ENCODE measurements at regions not wholly inside any gene's neighbourhood (a gene's known extent, or its start where the extent isn't known, plus 50 kb on each side); places are given as distances from the start of the nearest gene placed in this dataset.

GRCh38 chr9:28668158-28668557, 1094.9 kb upstream of the C9orf72 start:
- TF ChIP-seq POLR2AphosphoS5 (IDR thresholded peaks at IDR 0.05; ENCODE audit: low read depth, low read length), result no peak
- TF ChIP-seq CTCF (IDR thresholded peaks at IDR 0.05), result no peak
